ENCODE measurements at regions not wholly inside any gene's neighbourhood (a gene's known extent, or its start where the extent isn't known, plus 50 kb on each side); places are given as distances from the start of the nearest gene placed in this dataset.

DNA sequence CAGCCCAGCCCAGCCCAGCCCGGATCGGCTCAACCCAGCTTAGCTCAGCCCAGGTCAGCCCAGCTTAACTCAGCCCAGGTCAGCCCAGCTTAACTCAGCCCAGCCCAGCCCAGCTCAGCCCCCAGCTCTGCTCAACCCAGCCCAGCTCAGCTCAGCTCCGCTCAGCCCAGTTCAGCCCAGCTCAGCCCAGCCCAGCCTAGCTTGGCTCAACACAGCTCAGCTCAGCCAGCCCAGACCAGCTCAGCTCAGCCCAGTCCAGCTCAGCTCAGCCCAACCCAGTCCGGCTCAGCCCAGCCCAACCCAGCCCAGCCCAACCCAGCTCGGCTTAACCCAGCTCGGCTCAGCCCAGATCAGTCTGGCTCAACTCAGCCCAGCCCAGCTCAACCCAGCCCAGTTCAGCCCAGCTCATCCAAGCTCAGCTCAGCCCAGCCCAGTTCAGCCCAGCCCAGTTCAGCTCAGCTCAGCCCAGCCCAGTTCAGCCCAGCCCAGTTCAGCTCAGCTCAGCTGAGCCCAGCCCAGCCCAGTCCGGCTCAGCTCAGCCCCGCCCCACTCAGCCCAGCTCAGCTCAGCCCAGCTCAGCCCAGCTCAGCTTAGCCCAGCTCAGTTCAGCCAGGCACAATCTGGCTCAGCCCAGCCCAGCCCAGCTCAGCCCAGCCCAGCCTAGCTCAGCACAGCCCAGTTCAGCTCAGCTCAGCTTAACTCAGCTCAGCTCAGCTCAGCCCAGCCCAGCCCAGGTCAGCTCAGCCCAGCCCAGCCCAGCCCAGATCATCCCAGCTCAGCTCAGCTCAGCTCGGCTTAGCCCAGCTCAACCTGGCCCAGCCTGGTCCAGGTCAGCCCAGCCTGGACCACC lies 331.7 kb downstream of the TMEM121 start:
- TF ChIP-seq, protein P1, sequence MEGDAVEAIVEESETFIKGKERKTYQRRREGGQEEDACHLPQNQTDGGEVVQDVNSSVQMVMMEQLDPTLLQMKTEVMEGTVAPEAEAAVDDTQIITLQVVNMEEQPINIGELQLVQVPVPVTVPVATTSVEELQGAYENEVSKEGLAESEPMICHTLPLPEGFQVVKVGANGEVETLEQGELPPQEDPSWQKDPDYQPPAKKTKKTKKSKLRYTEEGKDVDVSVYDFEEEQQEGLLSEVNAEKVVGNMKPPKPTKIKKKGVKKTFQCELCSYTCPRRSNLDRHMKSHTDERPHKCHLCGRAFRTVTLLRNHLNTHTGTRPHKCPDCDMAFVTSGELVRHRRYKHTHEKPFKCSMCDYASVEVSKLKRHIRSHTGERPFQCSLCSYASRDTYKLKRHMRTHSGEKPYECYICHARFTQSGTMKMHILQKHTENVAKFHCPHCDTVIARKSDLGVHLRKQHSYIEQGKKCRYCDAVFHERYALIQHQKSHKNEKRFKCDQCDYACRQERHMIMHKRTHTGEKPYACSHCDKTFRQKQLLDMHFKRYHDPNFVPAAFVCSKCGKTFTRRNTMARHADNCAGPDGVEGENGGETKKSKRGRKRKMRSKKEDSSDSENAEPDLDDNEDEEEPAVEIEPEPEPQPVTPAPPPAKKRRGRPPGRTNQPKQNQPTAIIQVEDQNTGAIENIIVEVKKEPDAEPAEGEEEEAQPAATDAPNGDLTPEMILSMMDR (IDR thresholded peaks at IDR 0.05), result no peak
- TF ChIP-seq POLR2A (IDR thresholded peaks at IDR 0.05) (no peak), POLR2AphosphoS5 (IDR thresholded peaks at IDR 0.05; ENCODE audit: insufficient read depth in 1 of 2, low read depth in 1 of 2) (no peak)
